SK-N-SH (cell line): ENCODE measurements at regions not wholly inside any gene's neighbourhood (a gene's known extent, or its start where the extent isn't known, plus 50 kb on each side); places are given as distances from the start of the nearest gene placed in this dataset.

ENCODE experiments used
- CHD2 ChIP-seq: fragments of 150-350 bp; IDR thresholded peaks from 2 replicates; pipeline ENCODE4 v1.6.1; 2018; ENCODE audit warnings: low read length; ENCODE audit not compliant: partially characterized antibody
- CTCF ChIP-seq: fragments of 200-600 bp; sonication (generic); IDR thresholded peaks from 2 replicates; pipeline ENCODE4 v1.6.1; 2017; ENCODE audit warnings: antibody characterized with exemption, mild to moderate bottlenecking, moderate library complexity
- GABPA ChIP-seq: IDR thresholded peaks from 2 replicates; pipeline ENCODE4 v1.4.0; 2012; ENCODE audit warnings: low read depth, mild to moderate bottlenecking
- MAX ChIP-seq: IDR thresholded peaks from 2 replicates; pipeline ENCODE4 v1.4.0; 2012; ENCODE audit warnings: low read depth
- MXI1 ChIP-seq: IDR thresholded peaks from 2 replicates; pipeline ENCODE4 v1.6.1; 2012; ENCODE audit warnings: mild to moderate bottlenecking, low read depth, low read length, improper control_type of control experiment
- POLR2AphosphoS5 ChIP-seq: IDR thresholded peaks from 2 replicates; pipeline ENCODE4 v1.6.1; 2012; ENCODE audit warnings: low read depth, low read length
- RAD21 ChIP-seq: IDR thresholded peaks from 2 replicates; pipeline ENCODE4 v1.6.1; 2012; ENCODE audit warnings: mild to moderate bottlenecking, low read length
- REST ChIP-seq: IDR thresholded peaks from 2 replicates; pipeline ENCODE4 v1.6.1; 2012; ENCODE audit warnings: mild to moderate bottlenecking, low read depth, low read length, moderate library complexity
- TAF1 ChIP-seq: IDR thresholded peaks from 2 replicates; pipeline ENCODE4 v1.6.1; 2012; ENCODE audit warnings: low read depth, mild to moderate bottlenecking, low read length, moderate library complexity, borderline replicate concordance
- TCF12 ChIP-seq: IDR thresholded peaks from 2 replicates; pipeline ENCODE4 v1.4.0; 2012
- USF1 ChIP-seq: IDR thresholded peaks from 2 replicates; pipeline ENCODE4 v1.4.0; 2012; ENCODE audit warnings: low read depth, borderline replicate concordance
- YY1 ChIP-seq: IDR thresholded peaks from 2 replicates; pipeline ENCODE4 v1.4.0; 2012; ENCODE audit warnings: low read depth, mild to moderate bottlenecking

- TF ChIP-seq USF1 = no peak
- TF ChIP-seq RAD21 = no peak
- TF ChIP-seq POLR2AphosphoS5 = peak; percentile 70; the same call in 1 of the 2 replicates
- no peak for TF ChIP-seq MXI1
- TF ChIP-seq CTCF = no peak
- TF ChIP-seq YY1 = no peak
- TF ChIP-seq REST = no peak
- no peak for TF ChIP-seq CHD2
- peak; percentile 82 for TF ChIP-seq TCF12
- 0 out of 2 replicates have a peak, but pooled peaks have one; percentile 8 for TF ChIP-seq TAF1
- TF ChIP-seq MAX = peak; percentile 83; the same call in 1 of the 2 replicates
- TF ChIP-seq GABPA = no peak
Observed at GRCh38 chr5:53249529-53250200, 140.1 kb upstream of the MOCS2 start.
